ENCODE measurements at regions not wholly inside any gene's neighbourhood (a gene's known extent, or its start where the extent isn't known, plus 50 kb on each side); places are given as distances from the start of the nearest gene placed in this dataset.

DNA sequence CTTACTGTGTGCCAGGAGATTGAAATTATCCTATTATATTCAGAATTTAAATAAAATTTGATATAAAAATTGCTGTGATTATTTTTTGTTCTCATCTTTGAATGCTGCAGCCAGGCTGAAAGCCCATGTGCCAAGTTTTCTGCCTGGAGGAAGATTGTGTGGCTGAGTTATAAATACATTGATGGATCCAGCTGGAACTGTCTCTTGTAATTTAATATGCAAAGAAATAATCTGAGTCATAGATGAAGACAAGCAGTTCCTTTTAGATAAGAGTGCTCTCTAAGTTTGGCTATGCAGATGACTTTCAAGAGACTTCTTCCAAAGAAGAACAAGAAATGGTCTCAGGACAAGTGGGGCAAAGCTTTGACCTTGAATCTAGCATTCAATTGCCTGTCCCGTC lies 871.0 kb downstream of the CDH11 start:
- DNase-seq (ENCODE audit: low read depth) = peak; percentile 59

DNA sequence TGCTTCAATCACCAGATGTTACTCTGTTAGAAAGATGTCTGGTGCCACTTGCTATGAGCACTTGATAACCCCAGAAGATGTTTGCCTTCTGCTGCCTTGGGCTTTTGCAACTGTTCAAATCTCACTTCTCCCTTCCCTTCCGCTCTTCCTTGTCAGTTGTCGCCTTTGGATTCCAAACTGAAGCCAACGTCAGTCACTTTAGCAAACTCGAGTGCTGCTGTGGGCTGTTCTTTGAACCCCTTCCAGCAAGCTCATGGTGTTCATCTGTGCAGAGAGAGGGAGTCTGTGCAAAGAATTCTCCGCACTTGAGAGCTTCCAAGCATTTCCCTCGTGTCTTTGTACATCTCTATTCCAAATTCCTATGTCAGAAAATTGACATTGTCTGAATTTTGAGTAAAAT lies 879.4 kb downstream of the CDH11 start:
- DNase-seq (ENCODE audit: low read depth) = no peak

DNA sequence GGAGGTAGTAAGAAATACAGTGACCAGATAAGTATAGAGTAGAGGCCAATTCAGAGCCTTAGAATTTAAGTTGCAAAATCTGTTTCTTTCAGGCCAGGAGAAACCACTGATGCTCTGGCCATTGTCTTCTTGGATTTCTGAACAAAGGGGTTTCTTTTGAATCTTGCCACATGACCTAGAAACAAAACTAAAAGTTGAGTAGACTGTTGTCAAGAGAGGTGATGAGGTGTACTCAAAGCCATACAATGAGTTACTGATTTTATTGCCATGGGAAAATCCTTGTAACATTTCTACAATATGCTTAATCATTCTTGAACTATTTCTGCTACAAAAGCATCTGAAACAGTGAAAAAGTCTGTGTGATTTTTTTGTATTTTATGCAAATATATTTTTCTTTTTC lies 881.3 kb downstream of the CDH11 start:
- peak; percentile 17 for DNase-seq (ENCODE audit: low read depth)

DNA sequence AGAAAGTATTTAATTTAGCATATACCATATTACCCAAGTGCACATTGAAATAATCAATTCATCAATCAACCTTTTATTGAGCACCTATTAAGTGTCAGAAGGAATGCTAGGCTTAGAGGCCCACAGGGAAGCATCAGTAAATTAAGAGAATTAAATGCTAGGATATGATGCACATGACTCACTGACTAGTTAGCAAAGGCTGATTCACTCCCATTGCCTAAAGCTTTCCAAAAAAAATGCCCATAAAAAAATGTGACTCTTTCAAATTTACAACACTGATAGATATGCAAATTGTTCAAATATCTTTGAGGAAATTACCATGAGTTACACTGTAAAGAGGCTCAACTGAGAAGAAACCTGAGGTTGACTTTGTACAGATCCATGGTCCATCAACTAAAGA lies 883.3 kb downstream of the CDH11 start:
- peak; percentile 43 for DNase-seq (ENCODE audit: low read depth)

DNA sequence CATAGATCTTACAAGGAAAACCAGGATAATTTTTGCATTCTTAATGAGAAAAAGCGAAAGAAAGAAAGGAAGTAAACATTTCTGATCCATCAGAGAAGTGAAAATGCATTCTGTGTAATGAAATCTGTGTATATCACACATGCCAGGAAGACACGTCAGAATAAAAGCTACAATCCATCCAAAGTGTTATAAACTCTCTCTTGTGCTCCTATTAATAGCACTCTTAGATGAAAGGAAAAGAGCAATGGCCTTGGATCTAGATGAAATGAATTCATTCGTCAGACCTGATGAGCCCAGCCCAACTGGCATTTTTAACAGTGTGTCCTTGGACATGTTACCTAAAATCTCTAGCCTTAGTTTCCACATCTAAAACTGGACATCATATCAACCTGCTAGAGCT lies 885.5 kb downstream of the CDH11 start:
- no peak for DNase-seq (ENCODE audit: low read depth)

DNA sequence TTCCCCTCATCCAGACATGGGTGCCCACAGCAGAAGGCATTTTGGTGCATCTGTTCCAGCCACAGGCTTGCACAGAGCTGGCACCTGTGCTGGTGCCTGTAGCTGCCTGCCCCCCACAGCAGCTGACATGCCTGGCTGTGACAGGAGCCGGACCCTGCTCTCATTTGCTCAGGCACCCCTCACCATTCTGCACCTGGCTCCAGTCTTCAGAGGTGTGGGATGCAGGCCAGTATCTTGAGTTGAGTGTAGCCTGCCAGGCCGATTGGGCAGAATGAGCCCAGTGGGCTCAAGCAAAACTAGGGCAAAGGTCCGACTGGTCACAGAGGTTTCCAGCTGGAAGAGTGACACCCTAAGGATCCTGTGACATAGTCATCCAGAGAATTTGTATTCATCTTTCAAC lies 887.7 kb downstream of the CDH11 start:
- DNase-seq (ENCODE audit: low read depth) = no peak

DNA sequence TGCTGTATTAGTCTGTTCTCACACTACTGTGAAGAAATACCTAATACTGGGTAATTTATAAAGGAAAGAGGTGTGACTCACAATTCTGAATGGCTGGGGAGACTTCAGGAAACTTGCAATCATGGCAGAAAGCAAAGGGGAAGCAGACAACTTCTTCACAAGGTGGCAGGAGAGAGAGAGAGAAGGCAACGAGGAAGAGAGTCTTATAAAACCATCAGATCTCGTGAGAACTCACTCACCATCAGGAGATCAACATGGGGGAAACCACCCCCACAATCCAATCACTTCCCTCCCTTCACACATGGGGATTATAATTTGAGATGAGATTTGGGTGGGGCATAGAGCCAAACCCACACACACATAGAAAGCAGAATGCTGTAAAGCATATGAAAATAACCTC lies 896.2 kb downstream of the CDH11 start:
- peak; percentile 10 for DNase-seq (ENCODE audit: low read depth)

DNA sequence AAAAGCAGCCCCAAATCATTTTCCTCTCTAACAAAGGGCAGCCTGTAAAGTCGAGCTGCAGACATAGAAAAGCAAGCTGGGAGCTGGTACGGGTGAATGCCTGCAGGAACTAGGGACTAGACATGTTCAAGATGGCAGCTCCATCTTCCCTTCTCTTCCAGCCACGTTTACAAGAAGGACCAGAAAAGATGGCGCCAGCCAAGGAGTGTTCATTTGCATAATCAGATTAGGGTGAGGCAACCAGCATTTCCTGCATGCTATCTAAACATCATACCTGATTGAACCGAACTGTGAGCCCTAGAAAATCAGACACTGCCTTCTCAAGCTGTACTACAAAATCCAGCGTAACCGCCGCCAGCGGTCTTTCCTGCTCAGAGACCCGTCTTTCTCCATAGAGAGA lies 896.8 kb downstream of the CDH11 start:
- no peak for DNase-seq (ENCODE audit: low read depth)

DNA sequence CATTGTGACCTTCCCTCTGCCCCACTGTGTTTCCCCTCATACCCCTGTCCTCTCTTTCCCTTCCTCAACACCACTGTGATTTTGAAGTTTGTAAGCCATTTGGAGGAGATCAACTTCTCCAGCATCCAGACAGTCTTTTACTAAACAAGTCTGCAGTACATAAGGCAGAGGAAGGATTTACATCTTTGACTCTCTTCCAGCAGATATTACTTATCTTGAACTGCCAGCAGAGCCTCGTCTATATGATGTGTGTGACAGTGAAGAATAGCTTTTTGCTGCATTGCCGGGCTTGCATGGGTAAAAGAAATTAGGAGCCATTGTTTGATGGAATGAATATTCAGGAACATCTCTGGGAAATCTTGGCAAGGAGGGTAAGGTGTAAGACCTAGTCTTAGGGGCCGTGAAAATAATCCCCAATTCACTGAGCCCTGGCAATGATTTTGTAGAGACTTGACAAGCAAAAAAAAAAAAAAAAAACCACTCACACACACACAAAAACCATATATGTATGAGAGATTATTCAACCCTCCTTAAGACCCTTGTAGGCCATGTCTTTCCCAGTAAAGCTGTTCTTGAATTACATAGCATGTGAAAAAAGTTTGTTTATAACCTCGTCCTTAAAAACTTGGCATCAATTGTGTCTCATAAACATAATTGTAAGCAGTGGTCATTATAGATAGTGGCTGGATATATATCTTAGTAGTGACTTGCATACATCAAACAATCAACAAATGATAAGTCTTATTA lies 903.9 kb downstream of the CDH11 start:
- no peak for DNase-seq (ENCODE audit: low read depth)

DNA sequence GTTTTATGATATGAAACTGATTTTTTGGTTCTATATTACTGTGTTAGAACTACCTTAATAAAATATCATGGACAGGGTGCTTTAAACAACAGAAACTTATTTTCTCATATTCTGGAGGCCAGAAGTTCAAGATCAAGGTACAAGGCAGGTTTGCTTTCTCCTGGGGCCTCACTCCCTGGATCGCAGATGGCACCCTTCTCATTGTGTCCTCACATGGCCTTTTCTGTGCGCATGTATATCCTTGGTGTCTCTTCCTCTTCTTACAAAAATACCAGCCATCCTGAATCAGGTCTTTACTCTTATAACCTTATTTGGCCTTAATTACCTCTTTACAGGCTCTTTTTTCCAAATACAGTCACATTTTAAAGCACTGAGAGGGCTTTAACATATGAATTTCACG lies 906.1 kb downstream of the CDH11 start:
- DNase-seq (ENCODE audit: low read depth) = no peak

DNA sequence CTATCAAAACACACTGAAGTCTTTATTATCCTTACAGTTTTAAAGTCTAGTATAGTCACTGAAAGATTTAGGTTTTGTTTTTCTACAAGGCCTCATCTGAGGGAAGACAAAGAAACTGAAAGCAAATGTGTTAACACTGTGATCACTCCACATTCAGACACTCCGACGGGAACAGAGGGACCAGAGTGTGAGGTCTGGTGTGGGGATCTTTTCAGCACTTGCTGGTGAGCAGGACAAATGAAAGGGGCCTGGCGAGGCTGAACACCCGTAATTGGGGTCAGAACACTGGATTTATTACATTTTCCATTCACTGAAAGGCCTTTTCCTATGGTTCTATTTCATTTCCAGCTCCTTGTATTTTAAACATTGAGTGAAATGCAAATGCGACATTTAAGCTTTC lies 910.5 kb downstream of the CDH11 start:
- DNase-seq (ENCODE audit: low read depth) = no peak

DNA sequence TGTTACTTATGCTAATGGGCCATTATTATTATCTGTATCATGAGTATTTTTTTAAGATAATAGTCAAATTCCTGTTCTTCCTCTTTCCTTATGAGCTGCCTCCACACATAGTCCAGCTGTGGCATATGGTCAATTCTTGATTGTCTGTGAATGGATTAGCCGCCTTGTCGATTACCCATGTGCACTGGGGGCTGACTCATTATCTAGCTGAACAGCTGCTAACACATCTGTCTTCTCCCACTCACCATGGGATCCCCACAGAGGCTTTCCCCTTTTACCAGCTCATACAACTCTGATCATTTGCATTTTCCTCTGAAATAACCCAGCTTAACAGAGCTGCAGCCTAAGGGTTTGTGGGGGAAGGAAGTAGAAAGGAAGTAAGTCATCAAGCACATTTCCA lies 915.0 kb downstream of the CDH11 start:
- peak; percentile 90 for DNase-seq (ENCODE audit: low read depth)

DNA sequence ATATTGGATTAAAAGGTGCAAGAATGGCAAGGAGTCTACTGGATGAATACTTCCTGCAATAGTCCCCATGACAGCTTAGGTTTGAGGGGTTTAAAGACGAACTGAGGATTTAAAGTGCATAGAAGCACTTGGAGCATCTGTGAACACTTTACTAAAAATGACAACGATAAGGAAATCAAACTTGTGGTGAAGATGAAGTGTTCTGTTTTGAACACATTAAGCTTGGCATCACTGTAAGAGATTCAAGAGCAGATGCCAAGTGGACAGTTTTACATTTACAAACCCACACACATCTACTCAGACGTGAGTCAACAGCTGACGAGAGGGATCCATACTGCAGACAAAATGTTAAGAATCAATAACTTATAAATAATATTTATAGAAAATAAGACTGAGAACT lies 918.7 kb downstream of the CDH11 start:
- DNase-seq (ENCODE audit: low read depth) = no peak

DNA sequence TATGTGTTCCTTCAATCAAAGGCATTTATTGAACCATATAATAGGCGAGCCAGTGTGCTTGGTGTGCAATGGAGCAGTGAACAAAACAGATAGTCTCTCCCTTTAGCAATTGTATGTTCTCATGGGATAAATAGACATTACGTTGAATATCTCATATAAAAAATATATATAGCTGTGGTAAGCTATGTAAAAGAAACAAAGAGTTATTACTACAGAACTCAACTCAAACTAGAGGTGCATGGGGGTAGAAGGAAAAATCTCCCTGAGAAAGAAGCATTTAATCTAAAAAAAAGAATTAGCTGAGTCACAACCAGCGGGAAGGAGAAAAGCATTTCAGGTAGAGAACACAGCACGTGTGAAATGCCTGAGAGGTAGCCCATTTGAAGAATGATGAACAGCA lies 919.3 kb downstream of the CDH11 start:
- DNase-seq (ENCODE audit: low read depth) = no peak

DNA sequence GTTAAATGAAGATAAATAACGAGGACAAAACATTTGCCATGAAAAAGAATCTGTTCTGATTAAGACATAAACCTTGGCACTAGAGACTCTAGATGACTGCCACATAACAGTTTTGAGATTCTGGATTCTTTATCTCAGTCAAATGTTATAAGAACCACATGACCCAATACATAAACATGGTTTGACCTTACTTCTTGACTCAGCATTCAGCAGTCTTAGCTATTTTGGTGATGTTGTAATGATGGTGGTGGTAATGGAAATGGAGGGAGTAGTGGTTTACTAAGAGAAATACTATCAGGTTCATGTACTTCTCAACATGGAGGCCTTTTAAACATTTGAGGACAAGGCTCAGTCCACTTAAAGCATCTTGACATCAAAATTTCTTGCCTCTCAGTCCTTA lies 925.4 kb downstream of the CDH11 start:
- DNase-seq (ENCODE audit: low read depth) = peak; percentile 36

DNA sequence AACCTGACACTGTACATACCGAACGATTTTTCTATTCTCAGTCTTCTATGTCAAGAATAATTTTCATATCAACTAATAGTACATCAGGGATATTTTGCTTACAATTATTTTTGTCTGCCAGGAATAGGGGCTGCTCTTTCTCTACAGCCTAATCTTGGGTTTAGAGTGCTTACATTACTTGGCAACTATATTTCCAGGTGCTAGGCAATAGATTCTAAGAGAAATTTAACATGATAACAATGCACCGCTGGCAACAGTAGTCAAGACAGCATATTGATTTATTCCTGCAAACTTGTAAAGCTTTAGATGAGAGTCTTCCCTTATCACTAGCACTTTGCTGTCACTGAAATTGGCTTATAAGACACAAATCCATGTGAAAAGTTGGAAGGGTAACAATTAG lies 935.9 kb downstream of the CDH11 start:
- DNase-seq (ENCODE audit: low read depth) = no peak

DNA sequence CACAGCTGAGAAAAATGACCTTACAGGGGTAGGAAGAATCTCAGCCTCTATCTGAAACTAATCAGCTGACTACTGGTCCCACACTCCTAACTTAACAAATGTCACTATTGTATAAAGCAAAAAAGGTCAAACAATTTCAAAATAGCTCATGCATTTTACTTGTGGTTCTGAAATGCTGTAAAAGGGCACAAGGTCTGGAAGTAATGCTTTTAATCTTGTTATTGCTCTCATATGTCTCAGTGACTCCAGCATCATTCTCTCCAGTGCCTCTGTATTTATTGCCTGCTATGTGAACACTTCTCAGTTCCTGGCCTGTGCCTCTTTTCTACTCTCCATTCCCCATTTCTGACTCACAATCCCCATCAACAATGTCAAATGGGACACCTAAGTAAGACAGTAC lies 937.7 kb downstream of the CDH11 start:
- no peak for DNase-seq (ENCODE audit: low read depth)

DNA sequence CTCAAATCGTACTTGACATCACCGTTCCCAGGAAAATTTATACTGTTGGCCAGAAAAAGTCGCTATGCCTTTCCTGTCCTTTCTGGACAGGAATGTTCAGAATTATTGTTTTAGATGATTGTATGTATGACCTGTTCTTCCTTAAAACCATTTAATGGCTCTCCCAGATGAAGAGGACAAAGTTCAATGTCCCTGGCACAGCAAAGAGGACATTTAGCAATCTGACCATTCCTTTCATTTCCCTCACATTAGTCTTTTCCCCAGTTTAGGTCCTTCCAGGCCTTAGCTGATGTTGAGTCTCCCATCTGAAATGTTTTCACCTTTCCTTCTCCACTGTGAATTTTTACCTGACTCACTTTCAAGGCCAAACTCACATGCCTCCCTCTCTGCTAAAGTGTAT lies 938.9 kb downstream of the CDH11 start:
- DNase-seq (ENCODE audit: low read depth) = no peak

DNA sequence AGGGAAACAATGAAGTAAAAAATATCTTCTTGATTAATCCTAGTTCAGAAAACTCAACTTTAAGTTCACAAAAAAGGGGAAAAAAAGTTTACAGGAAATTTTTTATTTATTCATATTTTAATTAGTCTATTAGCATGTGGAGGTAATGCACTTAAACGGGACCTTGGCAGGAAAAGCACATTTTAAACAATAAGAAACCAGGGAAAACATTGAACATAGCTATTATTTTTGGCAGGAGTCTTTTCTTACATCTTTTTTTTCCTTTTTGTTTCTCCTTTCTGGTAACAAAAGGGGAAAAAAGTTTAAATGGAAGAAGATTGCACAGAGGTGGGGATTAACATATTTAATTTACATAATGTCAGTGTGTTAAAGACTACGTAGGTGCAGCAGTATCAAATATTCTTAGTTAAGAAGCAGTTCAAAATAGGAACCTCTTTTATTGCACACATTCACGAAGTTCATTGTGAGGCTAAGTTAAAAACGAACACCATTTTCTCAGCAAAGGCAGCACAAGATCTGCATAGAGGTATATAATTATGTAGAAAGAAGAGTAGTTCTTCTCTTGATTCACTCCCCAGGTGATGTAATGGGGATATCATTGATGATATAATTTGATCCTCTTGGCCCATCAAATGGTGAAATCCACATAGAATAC lies 940.5 kb downstream of the CDH11 start:
- DNase-seq (ENCODE audit: low read depth) = no peak

DNA sequence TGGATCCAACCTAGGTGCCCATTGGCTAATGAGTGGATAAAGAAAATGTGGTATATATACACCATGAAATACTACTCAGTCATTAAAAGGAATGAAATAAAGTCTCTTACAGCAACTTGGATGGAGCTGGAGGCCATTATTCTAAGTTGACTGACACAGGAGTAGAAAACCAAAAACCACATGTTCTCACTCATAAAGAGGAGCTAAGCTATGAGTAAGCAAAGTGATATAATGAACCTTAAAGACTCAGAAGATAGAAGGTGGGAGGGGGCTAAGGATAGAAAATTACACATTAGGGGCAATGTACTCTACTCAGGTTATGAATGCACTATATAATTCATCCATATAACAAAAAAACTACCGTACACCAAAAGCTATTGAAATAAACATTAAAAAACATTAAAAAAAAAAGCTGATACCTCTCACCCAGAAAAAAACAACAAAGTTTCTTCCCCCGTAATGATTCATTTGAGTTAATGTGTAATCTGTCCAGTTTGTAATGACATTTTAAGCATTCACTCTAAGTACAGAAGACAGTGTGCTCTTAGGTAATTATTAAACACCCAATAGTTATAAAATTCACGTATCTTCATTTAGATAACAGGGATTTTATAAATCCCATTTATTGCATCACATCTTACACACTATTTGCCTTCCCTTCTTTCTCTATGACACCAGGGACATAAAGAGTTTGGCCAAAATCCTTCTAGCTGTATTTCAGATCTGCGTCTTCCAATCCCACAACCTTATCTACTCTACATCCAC lies 941.5 kb downstream of the CDH11 start:
- DNase-seq (ENCODE audit: low read depth) = no peak

DNA sequence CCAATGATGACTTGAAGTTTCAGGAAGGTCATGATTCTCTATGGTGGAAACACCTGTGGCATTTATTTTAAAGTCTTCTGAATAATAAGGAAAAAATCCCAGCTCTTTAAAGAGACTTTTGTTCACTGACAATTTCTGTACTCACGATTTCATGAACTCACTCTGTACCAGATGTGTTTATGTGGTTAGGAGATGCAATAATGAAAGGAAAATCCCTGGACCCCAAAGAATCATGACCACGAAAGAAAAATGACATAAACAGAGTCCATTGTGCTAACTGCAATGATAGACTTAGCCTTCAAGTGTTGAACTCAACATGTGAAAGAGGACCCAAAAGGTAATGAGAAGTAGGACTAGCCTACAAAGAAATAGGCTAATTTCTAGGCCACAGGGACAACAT lies 947.5 kb downstream of the CDH11 start:
- DNase-seq (ENCODE audit: low read depth) = peak; percentile 50

DNA sequence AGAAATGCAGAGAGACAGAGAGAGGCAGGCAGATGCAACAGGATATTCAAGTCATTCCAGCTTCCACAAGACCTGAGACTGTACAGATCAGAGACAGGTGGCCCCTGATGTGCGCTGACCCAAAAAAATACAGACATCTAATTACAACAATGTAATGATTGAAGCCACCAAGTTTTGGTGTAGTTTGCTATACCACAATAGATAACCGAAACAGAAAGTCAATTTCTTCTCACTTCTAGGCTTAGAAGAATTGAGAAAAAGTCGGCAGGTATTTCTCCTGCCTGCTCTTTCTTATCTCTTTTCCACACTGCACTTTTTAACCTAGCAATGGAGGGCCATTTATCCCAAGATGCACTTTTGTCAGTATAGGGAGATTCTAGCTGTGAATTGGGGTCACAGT lies 949.2 kb downstream of the CDH11 start:
- DNase-seq (ENCODE audit: low read depth) = no peak

DNA sequence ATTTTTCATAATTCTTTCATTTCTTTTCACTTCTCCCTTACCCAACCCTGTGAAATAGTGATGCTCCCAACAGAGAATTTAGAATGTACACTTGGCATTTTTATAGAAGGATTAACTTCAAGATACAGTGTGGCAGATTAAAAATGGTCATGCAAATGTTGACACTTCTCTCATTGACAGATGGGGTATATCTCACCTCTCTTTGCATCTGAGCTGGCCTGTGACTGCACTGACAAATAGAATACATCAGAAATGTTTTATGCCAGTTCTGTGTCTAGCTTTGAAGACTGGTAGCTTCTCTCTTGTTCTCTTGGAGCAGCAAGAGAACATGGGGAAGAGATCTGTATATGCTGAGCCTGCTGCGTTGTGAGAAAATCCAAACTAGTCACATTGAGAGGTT lies 949.6 kb downstream of the CDH11 start:
- no peak for DNase-seq (ENCODE audit: low read depth)

Data from LHCN-M2 (cell line).